ENCODE measurements at regions not wholly inside any gene's neighbourhood (a gene's known extent, or its start where the extent isn't known, plus 50 kb on each side); places are given as distances from the start of the nearest gene placed in this dataset.

- TF ChIP-seq, protein P1, sequence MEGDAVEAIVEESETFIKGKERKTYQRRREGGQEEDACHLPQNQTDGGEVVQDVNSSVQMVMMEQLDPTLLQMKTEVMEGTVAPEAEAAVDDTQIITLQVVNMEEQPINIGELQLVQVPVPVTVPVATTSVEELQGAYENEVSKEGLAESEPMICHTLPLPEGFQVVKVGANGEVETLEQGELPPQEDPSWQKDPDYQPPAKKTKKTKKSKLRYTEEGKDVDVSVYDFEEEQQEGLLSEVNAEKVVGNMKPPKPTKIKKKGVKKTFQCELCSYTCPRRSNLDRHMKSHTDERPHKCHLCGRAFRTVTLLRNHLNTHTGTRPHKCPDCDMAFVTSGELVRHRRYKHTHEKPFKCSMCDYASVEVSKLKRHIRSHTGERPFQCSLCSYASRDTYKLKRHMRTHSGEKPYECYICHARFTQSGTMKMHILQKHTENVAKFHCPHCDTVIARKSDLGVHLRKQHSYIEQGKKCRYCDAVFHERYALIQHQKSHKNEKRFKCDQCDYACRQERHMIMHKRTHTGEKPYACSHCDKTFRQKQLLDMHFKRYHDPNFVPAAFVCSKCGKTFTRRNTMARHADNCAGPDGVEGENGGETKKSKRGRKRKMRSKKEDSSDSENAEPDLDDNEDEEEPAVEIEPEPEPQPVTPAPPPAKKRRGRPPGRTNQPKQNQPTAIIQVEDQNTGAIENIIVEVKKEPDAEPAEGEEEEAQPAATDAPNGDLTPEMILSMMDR (IDR thresholded peaks at IDR 0.05 in 2 of 3, conservative IDR thresholded peaks at IDR 0.05 in 1 of 3; ENCODE audit: control insufficient read depth in 2 of 3, extremely low read depth in 1 of 3, insufficient read depth in 1 of 3, low read depth in 3 of 3, low read length in 3 of 3) = no peak
- TF ChIP-seq, protein P2, sequence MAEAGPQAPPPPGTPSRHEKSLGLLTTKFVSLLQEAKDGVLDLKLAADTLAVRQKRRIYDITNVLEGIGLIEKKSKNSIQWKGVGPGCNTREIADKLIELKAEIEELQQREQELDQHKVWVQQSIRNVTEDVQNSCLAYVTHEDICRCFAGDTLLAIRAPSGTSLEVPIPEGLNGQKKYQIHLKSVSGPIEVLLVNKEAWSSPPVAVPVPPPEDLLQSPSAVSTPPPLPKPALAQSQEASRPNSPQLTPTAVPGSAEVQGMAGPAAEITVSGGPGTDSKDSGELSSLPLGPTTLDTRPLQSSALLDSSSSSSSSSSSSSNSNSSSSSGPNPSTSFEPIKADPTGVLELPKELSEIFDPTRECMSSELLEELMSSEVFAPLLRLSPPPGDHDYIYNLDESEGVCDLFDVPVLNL (IDR thresholded peaks at IDR 0.05; ENCODE audit: low read depth, low read length) = no peak
- TF ChIP-seq POLR2AphosphoS2 (IDR thresholded peaks at IDR 0.05; ENCODE audit: low read depth, low read length) (no peak), TAF1 (IDR thresholded peaks at IDR 0.05; ENCODE audit: borderline replicate concordance, low read depth, low read length) (no peak), CREB1 (IDR thresholded peaks at IDR 0.05; ENCODE audit: low read depth) (no peak), MXI1 (IDR thresholded peaks at IDR 0.05; ENCODE audit: low read depth, low read length) (no peak), SIN3A (IDR thresholded peaks at IDR 0.05; ENCODE audit: low read depth, low read length) (no peak), SP1 (IDR thresholded peaks at IDR 0.05; ENCODE audit: low read depth, low read length) (no peak), SUZ12 (IDR thresholded peaks at IDR 0.05; ENCODE audit: unreplicated experiment) (no peak), SMC3 (IDR thresholded peaks at IDR 0.05; ENCODE audit: borderline replicate concordance, low read length) (no peak), MTA3 (IDR thresholded peaks at IDR 0.05; ENCODE audit: borderline replicate concordance, low read length) (no peak), RFX5 (IDR thresholded peaks at IDR 0.05; ENCODE audit: low read depth, low read length) (no peak), EZH2 (IDR thresholded peaks at IDR 0.05; ENCODE audit: borderline replicate concordance, control insufficient read depth, low read depth, low read length) (no peak), ATF2 (IDR thresholded peaks at IDR 0.05; ENCODE audit: low read length) (no peak)
These were observed 67.9 kb upstream of the PLXNC1 start for GRCh38 chr12:94080341-94081009.
